Mesenchymal stem cell (in vitro differentiated cells and primary cell): ENCODE measurements at regions not wholly inside any gene's neighbourhood (a gene's known extent, or its start where the extent isn't known, plus 50 kb on each side); places are given as distances from the start of the nearest gene placed in this dataset.

ENCODE experiments used
- DNase-seq: peaks from one replicate; pipeline ENCODE4 v3.0.0-alpha.2; 2013
- H2AFZ ChIP-seq: one replicate; pipeline ENCODE4 v1.6.1; 2013; ENCODE audit warnings: low read depth, mild to moderate bottlenecking, control low read depth, inconsistent platforms, low read length, moderate library complexity
- H2AK5ac ChIP-seq: 2 replicates; pipeline ENCODE4 v1.6.1; 2013; ENCODE audit warnings: low read length, moderate library complexity, mild to moderate bottlenecking, inconsistent platforms; ENCODE audit not compliant: severe bottlenecking
- H2BK120ac ChIP-seq: one replicate; pipeline ENCODE4 v1.6.1; 2013; ENCODE audit warnings: low read depth, mild to moderate bottlenecking, inconsistent platforms, low read length, moderate library complexity
- H2BK12ac ChIP-seq, 2 experiments: one replicate each; pipeline ENCODE4 v1.6.1; 2013; ENCODE audit warnings: inconsistent platforms in 2 of 2, low read length in 2 of 2, mild to moderate bottlenecking in 2 of 2, moderate library complexity in 2 of 2, control low read depth in 1 of 2
- H2BK15ac ChIP-seq: one replicate; pipeline ENCODE4 v1.6.1; 2013; ENCODE audit warnings: mild to moderate bottlenecking, low read depth, inconsistent platforms; ENCODE audit not compliant: poor library complexity, severe bottlenecking
- H2BK5ac ChIP-seq: 2 replicates; pipeline ENCODE4 v1.6.1; 2013; ENCODE audit warnings: low read depth, mild to moderate bottlenecking, low read length, control low read depth, inconsistent platforms; ENCODE audit not compliant: poor library complexity, severe bottlenecking
- H3K14ac ChIP-seq, 2 experiments: one replicate each; pipeline ENCODE4 v1.6.1; 2013; ENCODE audit warnings: inconsistent platforms in 2 of 2, low read length in 2 of 2, control low read depth in 1 of 2, mild to moderate bottlenecking in 1 of 2, moderate library complexity in 1 of 2
- H3K18ac ChIP-seq, 2 experiments: one replicate each; pipeline ENCODE4 v1.6.1; 2013; ENCODE audit warnings: inconsistent platforms in 2 of 2, low read length in 2 of 2, control low read depth in 1 of 2, low read depth in 1 of 2, mild to moderate bottlenecking in 1 of 2
- H3K23ac ChIP-seq, 2 experiments: one replicate each; pipeline ENCODE4 v1.6.1; 2013; ENCODE audit warnings: inconsistent platforms in 2 of 2, low read length in 2 of 2, mild to moderate bottlenecking in 2 of 2, moderate library complexity in 2 of 2, control low read depth in 1 of 2
- H3K27ac ChIP-seq: 2 replicates; pipeline ENCODE4 v1.5.1; 2013; ENCODE audit warnings: mild to moderate bottlenecking, moderate library complexity, low read length, control low read depth, inconsistent platforms; ENCODE audit not compliant: poor library complexity, severe bottlenecking
- H3K27me3 ChIP-seq, 2 experiments: 2 replicates each; pipeline versions ENCODE4 v1.6.1 to v1.7.0; 2013; ENCODE audit warnings: low read length in 2 of 2, mild to moderate bottlenecking in 2 of 2, moderate library complexity in 2 of 2, control low read depth in 1 of 2, inconsistent platforms in 1 of 2; ENCODE audit not compliant: control insufficient read depth in 1 of 2, insufficient read depth in 1 of 2
- H3K36me3 ChIP-seq, 2 experiments: 2 replicates each; pipeline versions ENCODE4 v1.6.1 to v1.7.0; 2013; ENCODE audit warnings: low read length in 2 of 2, control low read depth in 1 of 2, inconsistent platforms in 1 of 2, low read depth in 1 of 2, mild to moderate bottlenecking in 1 of 2; ENCODE audit not compliant: insufficient read depth in 2 of 2, control insufficient read depth in 1 of 2
- H3K4ac ChIP-seq, 2 experiments: one replicate each; pipeline ENCODE4 v1.6.1; 2013; ENCODE audit warnings: inconsistent platforms in 2 of 2, low read length in 2 of 2, mild to moderate bottlenecking in 2 of 2, moderate library complexity in 2 of 2, control low read depth in 1 of 2, low read depth in 1 of 2
- H3K4me1 ChIP-seq: 2 replicates; pipeline ENCODE4 v1.6.1; 2013; ENCODE audit warnings: low read depth, low read length, control low read depth; ENCODE audit not compliant: control insufficient read depth, insufficient read depth
- H3K4me2 ChIP-seq: 2 replicates; pipeline ENCODE4 v1.6.1; 2013; ENCODE audit warnings: low read length, mild to moderate bottlenecking, inconsistent platforms; ENCODE audit not compliant: poor library complexity, severe bottlenecking
- H3K4me3 ChIP-seq, 2 experiments: 2 replicates each; pipeline versions ENCODE4 v1.5.1 to v1.7.0; 2013; ENCODE audit warnings: low read length in 2 of 2, mild to moderate bottlenecking in 2 of 2, control low read depth in 1 of 2, low read depth in 1 of 2; ENCODE audit not compliant: insufficient read depth in 1 of 2
- H3K79me1 ChIP-seq: replicated peaks from 2 replicates; pipeline ENCODE4 v1.6.1; 2013; ENCODE audit warnings: mild to moderate bottlenecking, control low read depth, low read length, inconsistent platforms; ENCODE audit not compliant: poor library complexity, severe bottlenecking
- H3K9ac ChIP-seq: 2 replicates; pipeline ENCODE4 v1.7.0; 2013; ENCODE audit warnings: mild to moderate bottlenecking, low read length, moderate library complexity
- H3K9me3 ChIP-seq: 2 replicates; pipeline ENCODE4 v1.7.0; 2013; ENCODE audit warnings: mild to moderate bottlenecking, low read length; ENCODE audit not compliant: control insufficient read depth
- H4K8ac ChIP-seq: one replicate; pipeline ENCODE4 v1.6.1; 2013; ENCODE audit warnings: inconsistent platforms, mild to moderate bottlenecking, low read length, moderate library complexity
- H4K91ac ChIP-seq: one replicate; pipeline ENCODE4 v1.6.1; 2013; ENCODE audit warnings: mild to moderate bottlenecking, low read length, inconsistent platforms
- WGBS: methylation state at CpG from one replicate; pipeline ENCODE4 v1.1.7; 2013; ENCODE audit warnings: mixed read lengths; 5-methylcytosine and 5-hydroxymethylcytosine counted together

DNA sequence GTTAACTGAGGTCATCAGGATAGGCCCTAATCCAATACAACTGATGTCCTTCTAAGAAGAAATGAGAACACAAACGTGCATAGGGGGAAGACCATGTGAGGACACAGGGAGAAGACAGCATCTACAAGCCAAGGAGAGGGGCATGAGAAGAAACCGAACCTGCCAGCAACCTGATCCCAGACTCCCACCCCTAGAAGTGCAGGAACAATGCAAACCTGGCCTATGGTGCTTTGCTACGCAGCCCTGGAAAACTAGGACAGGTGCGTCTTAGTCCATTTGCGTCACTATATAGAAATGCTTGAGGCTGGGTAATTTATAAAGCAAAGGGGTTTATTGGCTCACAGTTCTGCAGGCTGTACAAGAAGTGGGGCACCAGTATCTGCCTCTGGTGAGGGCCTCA is 322.6 kb upstream of the ZNF32 start:
- H3K9ac ChIP-seq = no peak overlapping the region
- H3K27ac ChIP-seq = no peak overlapping the region
- H3K4ac ChIP-seq = no peak overlapping the region
- H2BK120ac ChIP-seq = no peak overlapping the region
- H4K8ac ChIP-seq = no peak overlapping the region
- 88% methylated on average over 5 of the region's 5 CpGs for WGBS
- H3K4me2 ChIP-seq = no peak overlapping the region
- no peak overlapping the region for H3K14ac ChIP-seq
- H3K79me1 ChIP-seq = no peaks in the 10 kb centered on the region
- no peak overlapping the region for H2AK5ac ChIP-seq
- no peak overlapping the region for H3K18ac ChIP-seq
- H3K23ac ChIP-seq = no peak overlapping the region
- peak overlapping the region in 1 of 2 experiments; percentile 56 for H2BK12ac ChIP-seq
- H3K4me3 ChIP-seq = no peak overlapping the region
- H4K91ac ChIP-seq = no peak overlapping the region
- no peak overlapping the region for H2BK15ac ChIP-seq
- H2AFZ ChIP-seq = no peak overlapping the region
- no peak for DNase-seq
- no peaks in the 10 kb centered on the region for H3K9me3 ChIP-seq
- no peak overlapping the region for H2BK5ac ChIP-seq
- H3K4me1 ChIP-seq = no peaks in the 10 kb centered on the region
- no peaks in the 10 kb centered on the region for H3K36me3 ChIP-seq
- peaks cover 22 to 31% of the 10 kb centered on the region in 2 experiments for H3K27me3 ChIP-seq

DNA sequence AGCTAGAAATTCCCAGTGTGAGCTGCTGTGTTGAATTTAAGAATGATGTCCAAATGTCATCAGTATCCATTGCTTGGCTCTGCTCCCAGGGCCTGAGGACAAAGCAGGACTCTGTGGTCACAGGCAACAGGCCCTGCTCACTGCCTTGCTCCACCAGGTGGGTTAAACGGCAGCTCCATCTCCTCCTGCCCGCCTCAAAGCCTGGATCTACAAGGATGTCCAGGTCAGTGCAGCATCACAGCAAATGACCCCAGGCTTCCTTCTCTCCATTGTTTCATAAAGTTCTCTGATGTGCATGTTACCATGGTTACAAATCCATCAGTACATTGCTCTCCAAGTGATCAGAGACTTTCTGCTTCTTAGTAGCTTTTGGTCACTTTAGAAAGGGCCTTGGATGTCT is 322.0 kb upstream of the ZNF32 start:
- Histone ChIP-seq H3K27ac (no peak overlapping the region), H3K9me3 (no peaks in the 10 kb centered on the region), H3K18ac (no peak overlapping the region), H2AK5ac (no peak overlapping the region), H3K4me3 (no peak overlapping the region), H3K4me1 (no peaks in the 10 kb centered on the region), H3K36me3 (no peaks in the 10 kb centered on the region), H3K9ac (no peak overlapping the region), H3K4ac (no peak overlapping the region), H3K23ac (no peak overlapping the region), H2BK12ac (peak overlapping the region in 1 of 2 experiments; percentile 58), H2BK15ac (no peak overlapping the region), H3K79me1 (no peaks in the 10 kb centered on the region), H3K27me3 (peaks cover 22 to 31% of the 10 kb centered on the region in 2 experiments), H2AFZ (no peak overlapping the region), H4K91ac (no peak overlapping the region), H3K4me2 (no peak overlapping the region), H2BK120ac (no peak overlapping the region), H4K8ac (no peak overlapping the region), H2BK5ac (no peak overlapping the region), H3K14ac (no peak overlapping the region)
- no peak for DNase-seq
- WGBS = 97% methylated on average over 2 of the region's 2 CpGs

DNA sequence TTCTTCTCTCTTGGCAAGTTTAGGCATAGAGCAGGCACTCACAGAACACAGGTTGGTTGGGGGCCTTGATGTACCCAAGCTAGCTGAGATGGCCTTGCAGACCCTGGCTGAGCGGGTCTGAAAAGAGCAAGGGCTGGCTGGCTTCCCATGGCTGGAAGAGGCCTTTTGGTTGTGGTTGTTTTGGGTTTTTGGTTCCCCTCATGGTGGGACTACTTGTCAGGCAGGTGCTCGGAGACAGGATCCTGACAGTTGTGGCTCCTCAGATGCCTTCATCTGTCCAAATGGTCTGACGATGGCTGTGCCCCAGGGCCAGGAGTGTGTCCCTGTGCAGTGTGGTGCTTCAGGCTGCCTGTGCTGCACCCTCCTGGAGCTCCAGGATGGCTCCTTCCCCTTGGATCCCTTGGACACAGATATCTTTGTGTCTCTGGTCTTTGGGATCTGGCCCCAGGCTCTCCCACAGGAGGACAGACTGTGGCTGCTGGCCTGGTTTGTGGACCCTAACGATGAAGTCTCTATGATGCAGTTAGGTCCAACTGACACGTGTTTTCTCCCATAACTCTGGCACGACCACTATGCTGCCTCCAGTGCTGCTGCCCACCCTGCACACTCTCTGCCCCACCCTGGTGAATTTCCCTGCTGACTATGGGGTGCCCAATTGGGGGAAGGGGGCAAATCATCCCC is 321.5 kb upstream of the ZNF32 start:
- DNase-seq = no peak
- Histone ChIP-seq H3K27ac (no peak overlapping the region), H4K91ac (no peak overlapping the region), H2BK15ac (no peak overlapping the region), H3K9ac (no peak overlapping the region), H3K9me3 (no peaks in the 10 kb centered on the region), H2BK12ac (peak overlapping the region in 1 of 2 experiments; percentile 23), H2AK5ac (no peak overlapping the region), H4K8ac (peak overlapping the region; percentile 27), H3K79me1 (no peaks in the 10 kb centered on the region), H3K14ac (no peak overlapping the region), H2AFZ (no peak overlapping the region), H3K27me3 (peaks cover 22 to 33% of the 10 kb centered on the region in 2 experiments), H3K4me1 (no peaks in the 10 kb centered on the region), H2BK5ac (no peak overlapping the region), H3K23ac (no peak overlapping the region), H3K4me2 (no peak overlapping the region), H3K4me3 (no peak overlapping the region), H3K36me3 (no peaks in the 10 kb centered on the region), H3K18ac (no peak overlapping the region), H3K4ac (no peak overlapping the region), H2BK120ac (no peak overlapping the region)
- WGBS = 93% methylated on average over 6 of the region's 6 CpGs

DNA sequence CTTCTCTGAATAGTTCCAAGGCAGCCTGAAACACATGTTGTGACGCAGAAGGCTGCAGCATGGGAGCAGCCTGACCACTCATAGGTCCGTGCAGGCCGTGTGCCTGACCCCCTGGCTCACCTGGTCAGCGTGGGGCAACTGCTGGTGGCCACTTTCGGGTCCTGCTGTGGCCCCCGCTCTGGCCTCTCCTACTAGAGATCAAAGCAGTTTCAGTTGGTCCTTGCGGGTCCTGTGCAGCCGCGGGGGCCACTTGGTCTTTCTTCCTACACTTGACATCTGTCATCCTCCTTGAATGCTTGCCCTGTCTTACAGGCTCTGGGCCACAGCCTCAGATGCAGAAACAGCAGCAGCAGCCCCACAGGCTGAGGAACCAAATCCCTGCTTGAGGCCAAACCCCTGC is 320.8 kb upstream of the ZNF32 start:
- H4K8ac ChIP-seq = no peak overlapping the region
- H3K18ac ChIP-seq = no peak overlapping the region
- no peak for DNase-seq
- no peak overlapping the region for H4K91ac ChIP-seq
- H3K14ac ChIP-seq = no peak overlapping the region
- no peaks in the 10 kb centered on the region for H3K9me3 ChIP-seq
- no peak overlapping the region for H2BK15ac ChIP-seq
- no peak overlapping the region for H2AK5ac ChIP-seq
- no peak overlapping the region for H3K27ac ChIP-seq
- no peaks in the 10 kb centered on the region for H3K4me1 ChIP-seq
- no peak overlapping the region for H3K9ac ChIP-seq
- H3K4me2 ChIP-seq = no peak overlapping the region
- no peak overlapping the region for H3K23ac ChIP-seq
- no peak overlapping the region for H2BK5ac ChIP-seq
- no peak overlapping the region for H2BK120ac ChIP-seq
- H3K79me1 ChIP-seq = no peaks in the 10 kb centered on the region
- peak overlapping the region; percentile 25 to 26 for H2BK12ac ChIP-seq
- H2AFZ ChIP-seq = no peak overlapping the region
- WGBS = 93% methylated on average over 9 of the region's 9 CpGs
- peaks cover 24 to 32% of the 10 kb centered on the region in 2 experiments for H3K27me3 ChIP-seq
- H3K36me3 ChIP-seq = no peaks in the 10 kb centered on the region
- no peak overlapping the region for H3K4ac ChIP-seq
- no peak overlapping the region for H3K4me3 ChIP-seq
